Left lobe of liver (tissue), 2 donors: ENCODE measurements at regions not wholly inside any gene's neighbourhood (a gene's known extent, or its start where the extent isn't known, plus 50 kb on each side); places are given as distances from the start of the nearest gene placed in this dataset.
A peak's percentile ranks its signal among the peaks of the same experiment; 100 is the strongest.

Experiments used
- ATAC-seq: fragments of 200-7000 bp; cut with Tn5 transposase; one replicate; pipeline ENCODE4 v1.9.1; 2020; ENCODE audit warnings: mild to moderate bottlenecking, moderate library complexity
- DNase-seq: peaks from one replicate; pipeline ENCODE4 v3.0.0-alpha.2; 2020; ENCODE audit warnings: low spot score
- donor health status: DM: no; HTN: no; CAD: no; lungs with moderate emphysema.
- donor health status: DM: no; HTN: yes; CAD: no.

GRCh38 chr5:57338868-57339340 lies 143.7 kb downstream of the ACTBL2 start:
- DNase-seq (no peak), ATAC-seq (no peak)

DNA sequence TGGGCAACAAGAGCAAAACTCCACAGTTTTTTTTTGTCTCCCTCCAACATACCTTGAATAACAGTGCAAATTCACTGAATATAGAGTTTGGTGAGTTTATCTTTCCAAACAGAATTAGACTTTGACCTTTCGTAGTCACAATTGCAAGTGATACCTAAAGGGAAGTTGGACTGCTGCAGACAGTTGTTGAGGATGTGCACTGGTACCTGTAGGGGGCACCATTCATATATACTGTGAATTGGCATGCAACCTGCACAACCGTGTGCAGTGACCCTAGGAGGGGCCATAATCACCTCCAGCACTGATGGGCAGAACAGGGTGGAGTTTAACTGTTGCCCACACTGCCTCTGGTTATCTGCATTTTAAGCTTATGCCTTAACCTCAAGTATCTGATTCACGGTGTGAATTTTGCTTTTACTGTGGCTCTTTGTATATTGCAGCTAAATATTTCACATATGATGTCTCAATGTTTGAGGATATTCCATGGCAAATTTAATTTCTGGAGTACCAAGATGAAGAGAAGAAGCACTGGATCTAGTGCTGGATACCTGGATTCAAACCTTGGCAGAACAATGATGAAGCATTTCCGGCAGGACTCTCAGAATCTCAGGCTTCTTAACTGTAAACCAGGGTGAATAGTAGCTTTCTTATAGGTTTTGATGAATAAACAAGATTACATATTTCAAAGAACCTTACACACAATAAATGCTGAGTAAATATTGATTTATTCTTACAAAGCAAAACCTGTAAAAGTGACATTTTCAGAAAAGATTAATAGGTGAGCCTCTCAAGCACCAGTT lies 144.3 kb downstream of the ACTBL2 start:
- ATAC-seq (peak; percentile 91), DNase-seq (no peak)

- no peak for ATAC-seq
- DNase-seq = no peak
These were observed 147.4 kb downstream of the ACTBL2 start for GRCh38 chr5:57335092-57335660.

DNA sequence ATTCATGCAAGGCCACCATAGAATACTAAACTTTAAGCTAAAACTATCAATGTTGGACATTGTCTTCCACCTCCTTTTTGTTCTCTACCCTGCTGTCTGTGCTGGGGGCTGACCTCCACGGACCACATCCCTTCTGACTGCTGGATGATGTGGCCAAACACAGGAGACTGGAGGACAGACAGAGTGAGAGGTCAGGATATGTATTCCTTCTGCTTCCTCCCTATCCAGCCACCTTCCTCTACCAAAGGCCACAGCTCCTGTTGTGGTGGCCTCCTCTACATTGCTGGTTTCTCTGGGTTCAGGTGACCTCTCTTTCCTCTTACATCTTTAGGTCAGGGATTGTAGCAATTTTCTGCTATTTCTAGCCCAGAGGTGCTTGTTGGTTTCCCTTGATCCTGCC lies 148.1 kb downstream of the ACTBL2 start:
- DNase-seq (no peak), ATAC-seq (no peak)

- DNase-seq = no peak
- no peak for ATAC-seq
These were observed 150.2 kb downstream of the ACTBL2 start for GRCh38 chr5:57332361-57332760.

GRCh38 chr5:57327561-57328367 lies 153.9 kb downstream of the GPBP1 start:
- ATAC-seq (no peak), DNase-seq (no peak)

DNA sequence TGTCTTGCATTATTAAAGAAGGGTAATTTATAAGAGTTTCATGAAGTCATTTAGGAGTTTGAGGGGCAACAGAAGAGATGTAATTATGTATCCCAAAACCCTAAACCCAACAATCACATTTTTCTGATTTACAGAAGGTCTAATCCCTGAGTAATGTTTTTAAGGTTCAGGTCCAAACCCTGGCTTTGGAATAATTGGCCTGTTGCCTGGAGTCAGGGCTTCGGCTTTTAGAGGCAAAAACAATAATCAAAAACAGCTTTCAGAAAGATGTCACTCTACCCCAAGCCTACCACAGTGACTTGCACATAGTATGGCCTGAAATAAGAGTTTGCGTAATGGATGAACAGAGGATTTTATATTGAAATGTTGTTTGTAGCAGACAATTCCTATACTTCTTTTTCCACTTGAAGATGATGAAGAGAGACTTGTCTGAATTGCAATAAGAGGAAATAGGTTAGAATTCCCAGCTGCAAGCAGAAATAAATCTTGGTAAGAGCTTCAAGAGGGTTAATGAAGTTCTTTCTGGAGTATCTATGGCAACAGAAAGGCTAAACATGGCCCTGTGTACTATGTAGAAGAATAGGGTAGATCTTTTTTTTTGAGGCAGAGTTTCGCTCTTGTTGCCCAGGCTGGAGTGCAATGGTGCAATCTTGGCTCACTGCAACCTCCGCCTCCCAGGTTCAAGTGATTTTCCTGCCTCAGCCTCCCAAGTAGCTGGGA lies 152.0 kb downstream of the GPBP1 start:
- ATAC-seq (no peak), DNase-seq (no peak)

GRCh38 chr5:57324861-57325260 lies 151.0 kb downstream of the GPBP1 start:
- ATAC-seq = no peak
- no peak for DNase-seq

DNA sequence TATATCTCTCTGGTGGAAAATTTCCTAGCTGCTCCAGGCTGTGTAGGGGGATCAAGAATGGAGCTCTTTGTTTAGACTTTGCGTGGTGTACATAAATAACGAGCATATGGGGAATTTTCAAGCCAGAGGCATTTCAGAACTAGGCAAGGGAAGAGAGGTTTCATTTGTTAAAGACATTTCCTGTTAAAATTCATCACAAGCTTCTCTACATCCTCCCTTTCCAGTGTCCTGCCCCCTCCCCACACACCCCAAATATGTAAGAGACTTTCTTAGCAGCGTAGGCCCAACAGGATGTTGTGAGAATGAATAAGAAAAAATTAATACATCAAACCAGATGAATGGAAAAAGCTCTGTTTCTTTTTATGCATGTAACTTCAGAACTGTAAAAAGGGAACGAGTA lies 150.3 kb downstream of the GPBP1 start:
- DNase-seq (no peak), ATAC-seq (no peak)

- no peak for DNase-seq
- ATAC-seq = no peak
These were observed 146.7 kb downstream of the GPBP1 start for GRCh38 chr5:57320582-57320981.

GRCh38 chr5:57319628-57320027 lies 145.8 kb downstream of the GPBP1 start:
- ATAC-seq = no peak

GRCh38 chr5:57318251-57318650 lies 144.4 kb downstream of the GPBP1 start:
- DNase-seq (no peak), ATAC-seq (no peak)

More at GRCh38 chr5:57319628-57320027, 145.8 kb downstream of the GPBP1 start:
- DNase-seq = no peak

DNA sequence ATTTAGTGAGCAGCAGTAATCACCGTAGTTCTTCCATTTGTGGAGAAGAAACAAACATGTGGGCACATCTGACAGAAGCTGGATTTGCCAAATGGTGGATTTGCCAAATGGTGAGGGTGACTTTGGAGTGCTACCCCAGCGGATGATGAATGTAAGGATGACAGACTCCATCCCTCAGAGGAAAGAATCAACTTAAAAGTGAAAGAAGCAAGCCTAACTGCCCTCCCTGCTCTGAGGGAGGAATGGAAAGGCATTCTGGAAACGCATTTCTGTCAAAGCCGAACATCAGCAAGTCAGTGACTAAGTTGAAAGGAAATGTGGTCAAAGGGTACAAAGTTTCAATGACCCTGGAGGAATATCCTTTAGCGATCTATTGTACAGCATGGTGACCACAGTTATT lies 143.5 kb downstream of the GPBP1 start:
- DNase-seq (no peak), ATAC-seq (no peak)

DNA sequence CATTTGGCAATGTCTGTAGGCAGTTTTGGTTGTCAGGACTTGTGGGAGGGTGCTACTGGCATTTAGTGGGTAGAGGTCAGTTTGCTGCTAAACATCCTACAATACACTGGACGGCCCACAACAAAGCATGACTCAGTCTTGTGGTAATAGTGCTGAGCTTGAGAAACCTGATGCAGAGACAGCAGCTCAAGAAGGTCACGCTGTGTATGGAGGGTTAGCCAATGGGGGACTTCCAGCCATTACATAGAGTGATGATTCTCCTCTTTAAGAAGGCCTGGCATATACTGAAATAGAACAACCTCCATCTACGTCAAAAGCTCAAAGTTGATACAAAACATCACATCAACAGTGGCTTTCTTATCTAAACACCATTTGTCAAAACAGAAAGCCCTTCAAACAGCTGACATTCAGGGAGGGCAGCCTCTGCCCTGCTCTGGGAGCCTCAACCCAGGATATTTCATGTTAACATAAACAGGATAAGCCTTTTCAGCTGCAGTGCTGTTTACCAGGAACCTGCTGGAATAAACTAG lies 143.0 kb downstream of the GPBP1 start:
- ATAC-seq (peak; percentile 38), DNase-seq (no peak)

DNA sequence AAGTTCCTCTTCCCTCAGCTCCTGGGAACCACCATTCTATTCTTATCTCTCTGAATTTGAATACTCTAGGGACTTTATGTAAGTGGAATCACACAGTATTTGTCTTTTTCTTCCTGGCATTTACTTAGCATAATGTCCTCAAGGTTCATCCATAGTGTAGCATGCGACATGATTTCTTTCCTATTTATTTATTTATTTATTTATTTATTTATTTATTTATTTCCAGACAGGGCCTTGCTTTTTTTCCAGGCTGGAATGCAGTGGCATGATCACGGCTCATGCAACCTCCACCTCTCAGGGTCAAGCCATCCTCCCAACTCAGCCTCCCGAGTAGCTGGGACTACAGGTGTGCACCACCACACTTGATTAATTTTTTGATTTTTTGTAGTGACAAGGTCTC lies 142.1 kb downstream of the GPBP1 start:
- DNase-seq (no peak), ATAC-seq (no peak)
